Fibroblast of skin of left quadriceps (primary cell): ENCODE measurements at regions not wholly inside any gene's neighbourhood (a gene's known extent, or its start where the extent isn't known, plus 50 kb on each side); places are given as distances from the start of the nearest gene placed in this dataset.
"Not testable (repeated sequence)": the region's sequence is repeated elsewhere in the genome, so short reads cannot be mapped to it uniquely, and the experiment has no call there.

Experiments
- DNase-seq, 2 experiments: peaks; one replicate each; pipeline ENCODE4 v3.0.0-alpha.2; 2013; ENCODE audit warnings: low read depth in 2 of 2

DNA sequence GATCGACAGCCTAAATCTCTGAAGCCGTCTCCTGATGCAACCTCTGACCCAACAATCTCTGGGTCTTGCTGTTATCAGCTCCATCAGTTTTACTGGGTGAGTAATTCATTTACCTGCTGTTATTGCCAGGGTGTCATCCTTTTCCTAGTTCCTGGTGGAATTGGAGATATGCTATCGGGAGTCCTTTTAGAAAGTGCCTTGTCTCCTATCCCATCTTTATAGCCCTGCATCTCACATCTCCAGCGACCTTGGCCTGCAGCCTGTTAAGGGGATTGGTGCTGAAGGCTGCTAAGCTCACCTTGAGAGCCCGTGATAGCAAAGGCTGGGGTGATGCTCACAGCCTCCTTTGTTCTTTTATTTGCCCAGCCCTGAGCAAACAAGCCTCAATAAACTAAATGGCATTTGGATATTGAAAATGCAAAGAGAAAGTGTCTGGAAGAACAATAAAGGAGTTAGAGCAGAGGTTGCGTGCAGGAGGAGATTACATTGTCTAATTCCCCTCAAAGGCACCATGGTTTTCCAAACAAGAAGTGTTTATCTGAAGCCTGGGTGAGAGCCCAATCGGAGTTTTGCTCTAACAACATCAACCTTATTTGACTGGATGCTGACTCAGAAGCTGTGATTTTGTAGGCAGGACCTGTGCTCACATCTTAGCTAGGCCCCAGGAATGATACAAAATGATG, 101.8 kb downstream of the RPLP1 start:
- no peak for DNase-seq

- no peak for DNase-seq
These were observed 102.5 kb downstream of the RPLP1 start for GRCh38 chr15:69555080-69555479.

- no peak for DNase-seq
These were observed 103.7 kb downstream of the RPLP1 start for GRCh38 chr15:69556344-69556743.

DNA sequence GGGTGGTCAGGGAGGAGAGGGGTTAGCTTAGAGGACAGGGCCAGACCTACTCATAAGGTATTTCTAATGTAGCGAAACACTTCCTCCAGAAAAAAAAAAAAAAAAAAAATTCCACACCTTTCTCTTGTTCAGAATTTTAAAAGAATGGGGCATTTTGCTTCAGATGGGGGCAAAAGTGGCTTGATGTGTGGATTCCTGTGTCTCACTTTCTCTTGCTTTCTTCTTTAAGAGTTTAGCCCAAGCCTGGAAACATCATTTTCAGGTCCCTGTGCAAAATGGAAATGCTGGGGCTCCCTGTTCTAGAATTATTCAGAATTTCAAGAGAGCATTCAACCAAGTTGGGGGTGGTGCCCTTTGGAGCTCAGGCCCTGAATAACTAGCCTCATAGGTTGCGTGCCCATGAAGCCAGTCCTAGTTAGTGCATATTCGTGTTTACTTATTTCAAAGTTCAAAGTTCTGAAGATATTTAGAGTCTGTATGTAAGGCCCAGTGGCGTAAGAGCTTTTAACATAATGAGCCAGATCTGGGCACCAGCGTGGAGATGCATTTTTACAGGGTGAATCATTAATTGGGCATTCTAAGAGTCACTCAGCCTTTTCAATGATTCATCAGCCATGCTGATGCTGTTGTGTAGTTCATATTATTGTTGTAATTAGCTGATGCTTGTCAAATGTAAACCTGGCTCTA, 104.5 kb downstream of the RPLP1 start:
- peak; percentile 89 to 90 for DNase-seq

GRCh38 chr15:69557707-69558409, 105.2 kb downstream of the RPLP1 start:
- DNase-seq, result no peak

- no peak for DNase-seq
These were observed 107.0 kb downstream of the RPLP1 start for GRCh38 chr15:69559440-69560190.

DNA sequence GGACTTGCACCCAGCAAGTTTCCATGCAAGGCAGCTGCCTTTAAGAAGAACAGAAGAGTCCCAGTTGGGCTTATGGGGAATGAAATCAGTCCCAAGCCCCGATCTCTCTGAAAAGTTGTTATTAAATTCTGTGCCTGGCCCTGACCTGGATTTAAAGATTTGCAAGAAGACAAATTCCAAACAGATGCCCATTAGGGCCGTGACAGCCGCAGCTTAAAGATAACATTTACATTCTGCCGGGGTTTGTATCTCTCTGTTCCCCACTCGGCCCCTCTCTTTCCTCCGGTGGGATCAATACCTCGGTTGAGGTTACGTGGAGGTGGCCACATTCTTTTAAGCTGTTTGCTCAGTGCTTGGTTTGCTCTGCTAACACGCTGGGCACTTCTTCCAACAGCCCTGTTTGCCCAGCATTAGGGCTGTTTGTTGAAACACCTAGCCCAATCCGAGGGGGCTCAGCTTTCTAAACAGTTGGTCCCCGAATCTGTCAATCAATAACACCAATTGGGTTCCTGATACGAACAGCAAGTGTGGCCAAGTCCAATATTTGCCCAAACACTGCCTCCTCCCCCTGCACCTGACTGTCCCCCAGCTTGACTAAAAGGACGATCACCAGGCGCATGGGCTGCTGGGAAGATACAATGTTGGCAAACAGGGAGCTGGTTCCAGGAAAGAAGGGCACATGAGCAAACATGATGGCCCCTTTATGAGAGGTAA, 108.6 kb downstream of the RPLP1 start:
- DNase-seq, result no peak

- no peak for DNase-seq
These were observed 109.5 kb downstream of the RPLP1 start for GRCh38 chr15:69562116-69562515.

GRCh38 chr15:69562564-69562963, 109.9 kb downstream of the RPLP1 start:
- DNase-seq, result no peak

- no peak for DNase-seq
These were observed 112.5 kb downstream of the RPLP1 start for GRCh38 chr15:69565066-69565655.

DNA sequence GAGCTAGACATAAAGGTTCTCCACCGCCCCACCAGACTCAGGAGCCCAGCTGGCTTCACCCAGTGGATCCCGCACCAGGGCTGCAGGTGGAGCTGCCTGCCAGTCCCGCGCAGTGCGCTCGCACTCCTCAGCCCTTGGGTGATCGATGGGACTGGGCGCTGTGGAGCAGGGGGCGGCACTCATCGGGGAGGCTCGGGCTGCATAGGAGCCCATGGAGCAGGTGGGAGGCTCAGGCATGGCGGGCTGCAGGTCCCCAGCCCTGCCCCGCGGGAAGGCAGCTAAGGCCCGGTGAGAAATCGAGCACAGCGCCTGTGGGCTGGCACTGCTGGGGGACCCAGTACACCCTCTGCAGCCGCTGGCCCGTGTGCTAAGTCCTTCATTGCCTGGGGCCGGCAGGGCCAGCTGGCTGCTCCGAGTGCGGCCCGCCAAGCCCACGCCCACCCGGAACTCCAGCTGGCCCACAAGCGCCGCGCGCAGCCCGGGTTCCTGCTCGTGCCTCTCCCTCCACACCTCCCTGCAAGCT, 114.7 kb downstream of the RPLP1 start:
- DNase-seq, result not testable (repeated sequence)

DNA sequence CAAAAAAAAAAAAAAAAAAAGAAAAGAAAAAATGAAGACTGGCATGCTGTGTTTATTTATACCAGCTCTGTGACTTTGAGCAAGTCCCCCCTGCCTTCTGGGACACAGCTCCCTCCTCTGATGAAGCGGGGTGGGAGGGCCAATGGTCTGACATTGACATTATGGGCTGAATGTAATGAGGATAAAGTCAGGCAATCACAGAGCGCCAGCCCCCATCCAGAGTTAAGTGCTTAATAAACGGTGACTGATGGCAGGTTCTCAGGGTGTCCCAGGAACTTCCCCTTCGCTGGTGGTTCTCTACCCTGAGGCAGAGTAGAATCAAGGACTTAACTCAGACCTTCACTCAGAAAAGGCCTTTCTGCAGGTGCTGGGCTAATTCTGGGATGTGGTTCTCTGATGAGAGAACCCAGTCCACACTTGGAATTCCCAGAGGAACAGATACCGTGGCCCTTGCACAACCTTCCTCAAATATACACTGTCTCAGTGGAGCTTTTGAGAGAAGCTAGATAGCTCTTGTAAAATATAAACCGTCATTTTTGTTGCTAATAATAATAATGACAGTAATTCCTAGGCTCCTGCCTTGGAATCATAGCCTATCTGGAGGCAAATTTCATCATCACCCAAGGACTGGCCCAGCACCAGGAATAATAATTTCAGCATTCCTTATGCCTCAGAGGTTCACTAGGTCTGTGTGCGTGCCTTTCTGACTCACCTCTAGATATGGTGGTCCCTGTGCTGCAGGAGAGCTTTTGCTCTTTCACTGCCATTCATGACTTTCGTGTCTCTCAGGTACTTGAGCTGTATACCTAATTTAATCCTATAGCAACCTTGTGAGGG, 115.8 kb downstream of the RPLP1 start:
- DNase-seq, result peak; percentile 49 to 53

- no peak for DNase-seq
These were observed 117.8 kb downstream of the RPLP1 start for GRCh38 chr15:69570454-69570853.

GRCh38 chr15:69570997-69571396, 118.4 kb downstream of the RPLP1 start:
- no peak for DNase-seq

DNA sequence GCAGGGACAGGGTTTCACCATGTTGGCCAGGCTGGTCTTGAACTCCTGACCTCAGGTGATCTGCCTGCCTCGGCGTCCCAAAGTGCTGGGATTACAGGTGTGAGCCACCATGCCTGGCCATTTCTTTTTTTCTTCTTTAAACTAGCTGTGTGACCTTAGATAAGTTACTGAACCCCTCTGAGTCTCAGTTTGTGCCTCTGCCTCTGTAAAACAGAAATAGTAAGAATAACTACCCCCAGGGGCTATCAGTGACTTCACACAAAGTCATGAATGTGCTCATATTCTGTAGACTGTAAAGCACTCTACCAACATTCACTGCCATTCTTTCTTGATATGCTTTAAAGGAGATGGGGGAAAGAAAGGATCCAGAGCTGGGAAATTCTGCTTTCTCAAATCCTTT, 120.7 kb downstream of the RPLP1 start:
- not testable (repeated sequence) for DNase-seq

- DNase-seq, result no peak
These were observed 121.3 kb downstream of the RPLP1 start for GRCh38 chr15:69573815-69574475.

DNA sequence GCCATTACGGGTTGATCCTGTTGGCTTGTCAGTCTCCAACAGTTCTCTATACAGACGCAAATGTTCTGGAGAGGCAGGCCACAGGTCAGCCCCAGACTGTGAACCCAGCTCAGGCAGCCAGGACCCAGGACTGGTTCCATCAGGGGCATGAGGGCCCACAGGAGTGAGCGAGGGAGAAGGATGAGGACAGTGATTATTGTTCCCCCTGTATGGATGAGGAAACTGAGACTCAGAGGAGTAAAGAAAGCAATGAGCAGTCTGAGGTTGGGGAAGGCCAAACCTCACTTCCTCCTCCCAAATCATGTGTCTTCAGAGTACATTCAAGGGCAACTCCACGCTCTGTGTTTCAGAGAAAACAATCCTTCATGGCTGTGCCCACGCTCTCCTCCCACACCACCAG, 121.9 kb downstream of the RPLP1 start:
- no peak for DNase-seq

- DNase-seq, result no peak
These were observed 122.8 kb downstream of the RPLP1 start for GRCh38 chr15:69575387-69575786.

GRCh38 chr15:69576035-69576526, 123.5 kb downstream of the RPLP1 start:
- DNase-seq, result no peak
